Parathyroid adenoma (tissue), 2 donors: ENCODE measurements at regions not wholly inside any gene's neighbourhood (a gene's known extent, or its start where the extent isn't known, plus 50 kb on each side); places are given as distances from the start of the nearest gene placed in this dataset.

Experiments
- H2AFZ ChIP-seq: fragments of 300-600 bp; sonication (generic); one replicate; pipeline ENCODE4 v1.7.0; 2017; ENCODE audit warnings: antibody characterized with exemption, mild to moderate bottlenecking
- H3K27ac ChIP-seq: fragments of 300-600 bp; sonication (generic); one replicate; pipeline ENCODE4 v1.7.0; 2017
- H3K27me3 ChIP-seq: fragments of 300-600 bp; sonication (generic); one replicate; pipeline ENCODE4 v1.7.0; 2017; ENCODE audit warnings: low read length; ENCODE audit not compliant: control insufficient read depth, insufficient read depth
- H3K36me3 ChIP-seq: fragments of 300-600 bp; sonication (generic); one replicate; pipeline ENCODE4 v1.7.0; 2017; ENCODE audit warnings: low read length; ENCODE audit not compliant: control insufficient read depth, insufficient read depth
- H3K4me1 ChIP-seq: fragments of 300-600 bp; sonication (generic); one replicate; pipeline ENCODE4 v1.7.0; 2017; ENCODE audit warnings: control low read depth
- H3K4me2 ChIP-seq: fragments of 300-600 bp; sonication (generic); one replicate; pipeline ENCODE4 v1.7.0; 2017; ENCODE audit warnings: low read length
- H3K4me3 ChIP-seq: fragments of 300-600 bp; sonication (generic); one replicate; pipeline ENCODE4 v1.7.0; 2017; ENCODE audit warnings: low read depth, low read length
- H3K79me2 ChIP-seq: fragments of 300-600 bp; sonication (generic); one replicate; pipeline ENCODE4 v1.7.0; 2017; ENCODE audit warnings: control low read depth
- H3K9ac ChIP-seq: fragments of 300-600 bp; sonication (generic); one replicate; pipeline ENCODE4 v1.7.0; 2017; ENCODE audit warnings: mild to moderate bottlenecking
- H3K9me3 ChIP-seq: fragments of 300-600 bp; sonication (generic); one replicate; pipeline ENCODE4 v1.7.0; 2017; ENCODE audit warnings: low read length; ENCODE audit not compliant: control insufficient read depth
- TF ChIP-seq, protein P1 (sequence below): fragments of 300-600 bp; sonication (generic); IDR thresholded peaks from one replicate; pipeline ENCODE4 v1.7.0; 2017; ENCODE audit warnings: antibody characterized with exemption, mild to moderate bottlenecking
- donor health status: primary hyperparathyroidism.

DNA sequence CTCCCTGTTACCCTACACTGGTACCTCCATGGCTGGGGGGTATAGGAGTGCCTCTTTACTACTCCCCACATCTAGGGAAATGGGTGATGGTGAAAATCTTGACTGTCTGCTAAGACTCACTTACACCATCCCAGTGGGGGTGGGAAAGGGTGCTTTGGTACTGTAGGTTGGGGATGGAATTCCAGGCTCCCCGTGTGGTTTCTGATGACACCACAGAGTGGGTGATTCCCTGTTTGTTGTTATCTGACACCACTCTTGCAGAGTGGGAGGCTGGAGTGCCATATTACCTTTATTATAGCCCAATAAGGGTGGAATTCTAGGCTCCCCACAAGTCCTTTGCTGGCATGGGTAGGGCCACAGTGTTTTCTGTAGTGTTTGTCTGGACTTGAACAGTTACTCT, 264.6 kb upstream of the MAN1A1 start:
- H3K9me3 ChIP-seq = no peaks in the 10 kb centered on the region
- H3K36me3 ChIP-seq = no peaks in the 10 kb centered on the region
- H2AFZ ChIP-seq = no peak overlapping the region
- no peaks in the 10 kb centered on the region for H3K27me3 ChIP-seq
- H3K4me2 ChIP-seq = no peak overlapping the region
- no peaks in the 10 kb centered on the region for H3K4me1 ChIP-seq
- TF ChIP-seq, protein P1, sequence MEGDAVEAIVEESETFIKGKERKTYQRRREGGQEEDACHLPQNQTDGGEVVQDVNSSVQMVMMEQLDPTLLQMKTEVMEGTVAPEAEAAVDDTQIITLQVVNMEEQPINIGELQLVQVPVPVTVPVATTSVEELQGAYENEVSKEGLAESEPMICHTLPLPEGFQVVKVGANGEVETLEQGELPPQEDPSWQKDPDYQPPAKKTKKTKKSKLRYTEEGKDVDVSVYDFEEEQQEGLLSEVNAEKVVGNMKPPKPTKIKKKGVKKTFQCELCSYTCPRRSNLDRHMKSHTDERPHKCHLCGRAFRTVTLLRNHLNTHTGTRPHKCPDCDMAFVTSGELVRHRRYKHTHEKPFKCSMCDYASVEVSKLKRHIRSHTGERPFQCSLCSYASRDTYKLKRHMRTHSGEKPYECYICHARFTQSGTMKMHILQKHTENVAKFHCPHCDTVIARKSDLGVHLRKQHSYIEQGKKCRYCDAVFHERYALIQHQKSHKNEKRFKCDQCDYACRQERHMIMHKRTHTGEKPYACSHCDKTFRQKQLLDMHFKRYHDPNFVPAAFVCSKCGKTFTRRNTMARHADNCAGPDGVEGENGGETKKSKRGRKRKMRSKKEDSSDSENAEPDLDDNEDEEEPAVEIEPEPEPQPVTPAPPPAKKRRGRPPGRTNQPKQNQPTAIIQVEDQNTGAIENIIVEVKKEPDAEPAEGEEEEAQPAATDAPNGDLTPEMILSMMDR = no peak
- no peak overlapping the region for H3K4me3 ChIP-seq
- H3K79me2 ChIP-seq = no peaks in the 10 kb centered on the region
- H3K27ac ChIP-seq = no peak overlapping the region
- no peak overlapping the region for H3K9ac ChIP-seq

DNA sequence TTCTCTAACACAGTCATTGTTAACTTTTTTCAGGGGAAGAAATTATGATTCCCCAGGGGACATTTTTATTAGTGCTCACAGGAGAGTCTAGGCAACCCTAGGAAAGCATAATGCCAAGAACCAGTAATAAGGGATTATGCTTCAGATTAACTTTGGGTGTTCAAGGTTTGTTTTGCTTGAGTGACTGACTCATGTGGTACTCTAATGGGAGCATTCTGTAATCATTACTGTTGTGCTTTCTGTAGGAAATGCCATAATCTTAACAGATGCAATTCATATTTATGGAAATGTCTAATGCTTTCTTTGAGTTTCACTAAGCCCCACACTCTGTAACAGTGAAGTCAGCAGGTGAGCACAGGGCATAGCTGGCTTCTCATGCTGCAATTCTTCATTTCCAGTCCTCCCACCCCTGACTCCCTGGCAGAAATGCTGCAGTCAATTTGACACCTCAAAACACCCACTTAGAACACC, 263.4 kb upstream of the MAN1A1 start:
- H3K4me1 ChIP-seq = no peaks in the 10 kb centered on the region

DNA sequence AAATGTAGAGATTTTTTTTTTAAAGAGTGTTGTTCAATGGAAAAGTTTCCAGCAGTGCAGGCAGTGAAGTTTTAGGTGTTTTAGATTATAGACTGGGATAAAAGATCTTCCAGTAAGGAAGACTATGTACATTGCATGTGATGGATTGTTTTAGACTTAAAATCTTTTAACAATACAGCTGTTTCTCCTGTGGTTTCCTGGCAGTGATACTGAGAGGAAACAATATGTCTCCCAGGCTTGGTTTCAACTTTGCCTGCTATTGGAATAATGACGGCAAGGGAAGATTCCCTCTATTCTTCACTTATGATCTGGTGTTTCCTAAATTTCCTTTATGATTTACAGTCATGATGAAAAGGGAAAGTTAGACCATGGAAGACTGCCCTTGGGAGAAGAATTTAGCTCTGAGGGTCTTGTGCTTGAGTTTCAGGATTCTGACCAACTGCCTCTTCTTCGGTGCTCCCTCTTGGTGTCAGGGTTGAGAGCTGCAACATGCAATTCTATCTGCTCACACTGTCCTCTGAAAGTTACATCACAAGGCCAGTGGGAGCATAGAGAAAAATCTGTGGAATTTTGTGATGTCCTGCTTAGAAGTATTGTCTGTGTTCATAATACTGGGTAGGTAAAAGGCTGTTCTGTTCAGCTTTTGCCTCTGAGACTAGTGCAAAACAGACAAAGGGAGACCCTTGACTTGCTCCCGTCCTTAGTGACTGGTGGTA, 262.8 kb upstream of the MAN1A1 start:
- TF ChIP-seq, protein P1 = no peak
- H3K4me2 ChIP-seq = no peak overlapping the region
- no peaks in the 10 kb centered on the region for H3K4me1 ChIP-seq

More for the DNA sequence above, 263.4 kb upstream of the MAN1A1 start:
- H2AFZ ChIP-seq = no peak overlapping the region
- TF ChIP-seq, protein P1 = no peak
- H3K9ac ChIP-seq = no peak overlapping the region
- no peak overlapping the region for H3K4me3 ChIP-seq
- no peak overlapping the region for H3K4me2 ChIP-seq
- H3K9me3 ChIP-seq = no peaks in the 10 kb centered on the region
- H3K79me2 ChIP-seq = no peaks in the 10 kb centered on the region
- H3K27ac ChIP-seq = no peak overlapping the region
- no peaks in the 10 kb centered on the region for H3K27me3 ChIP-seq
- no peaks in the 10 kb centered on the region for H3K36me3 ChIP-seq

DNA sequence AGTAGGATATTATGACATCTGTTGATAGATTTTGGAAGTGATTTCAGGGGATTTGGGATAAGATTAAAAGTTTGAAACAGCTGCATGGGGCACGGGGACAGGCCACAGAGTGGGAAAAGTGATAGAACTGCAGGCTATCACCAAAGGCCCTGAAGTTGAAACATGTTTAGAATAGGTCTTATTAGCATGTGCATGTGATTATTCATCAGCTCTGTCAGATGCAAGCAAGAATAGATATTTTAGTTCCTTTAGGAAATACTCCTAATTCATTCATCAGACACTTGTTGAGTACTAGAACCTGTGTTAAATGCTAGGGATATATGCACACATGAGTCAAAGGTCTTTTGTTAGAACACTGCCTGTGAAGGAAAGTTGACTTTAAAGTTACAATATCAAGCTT, 261.2 kb upstream of the MAN1A1 start:
- Histone ChIP-seq H3K9me3 (no peaks in the 10 kb centered on the region), H3K4me2 (no peak overlapping the region), H3K36me3 (no peaks in the 10 kb centered on the region), H2AFZ (no peak overlapping the region), H3K4me1 (no peaks in the 10 kb centered on the region), H3K27ac (no peak overlapping the region), H3K9ac (no peak overlapping the region), H3K4me3 (no peak overlapping the region), H3K79me2 (no peaks in the 10 kb centered on the region), H3K27me3 (no peaks in the 10 kb centered on the region)
- TF ChIP-seq, protein P1 = no peak

More for the DNA sequence above, 262.8 kb upstream of the MAN1A1 start:
- H3K4me3 ChIP-seq = no peak overlapping the region
- H3K79me2 ChIP-seq = no peaks in the 10 kb centered on the region
- H3K9me3 ChIP-seq = no peaks in the 10 kb centered on the region
- H3K36me3 ChIP-seq = no peaks in the 10 kb centered on the region
- no peak overlapping the region for H3K27ac ChIP-seq
- H3K9ac ChIP-seq = no peak overlapping the region
- no peak overlapping the region for H2AFZ ChIP-seq
- H3K27me3 ChIP-seq = no peaks in the 10 kb centered on the region

DNA sequence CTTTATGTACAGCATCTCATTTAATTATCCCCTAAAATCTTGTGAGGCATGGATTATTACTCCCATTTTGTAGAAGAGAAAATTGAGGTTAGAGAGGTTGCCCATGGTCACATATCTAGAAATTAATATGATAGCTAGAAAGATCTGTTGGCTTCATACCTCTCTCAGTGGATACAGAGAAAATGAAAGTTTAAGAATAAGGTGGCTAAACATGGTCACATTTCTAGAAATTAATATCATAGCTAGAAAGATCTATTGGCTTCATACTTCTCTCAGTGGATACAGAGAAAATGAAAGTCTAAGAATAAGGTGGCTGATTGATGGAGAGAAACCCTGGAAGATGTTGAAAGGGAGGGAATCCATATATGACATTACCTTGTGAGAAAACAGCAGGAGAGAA, 260.7 kb upstream of the MAN1A1 start:
- H3K27ac ChIP-seq = no peak overlapping the region
- H2AFZ ChIP-seq = no peak overlapping the region
- H3K4me3 ChIP-seq = no peak overlapping the region
- H3K4me1 ChIP-seq = no peaks in the 10 kb centered on the region
- no peaks in the 10 kb centered on the region for H3K79me2 ChIP-seq
- H3K4me2 ChIP-seq = no peak overlapping the region
- H3K9ac ChIP-seq = no peak overlapping the region
- no peaks in the 10 kb centered on the region for H3K9me3 ChIP-seq
- H3K27me3 ChIP-seq = no peaks in the 10 kb centered on the region
- TF ChIP-seq, protein P1 = no peak
- H3K36me3 ChIP-seq = no peaks in the 10 kb centered on the region
